Keratinocyte (primary cell): ENCODE measurements at regions not wholly inside any gene's neighbourhood (a gene's known extent, or its start where the extent isn't known, plus 50 kb on each side); places are given as distances from the start of the nearest gene placed in this dataset.
A peak's percentile ranks its signal among the peaks of the same experiment; 100 is the strongest.

Source experiments
- DNase-seq: peaks from one replicate; pipeline ENCODE4 v3.0.0-alpha.2; 2011; ENCODE audit warnings: low read depth, missing footprints, low spot score
- FAIRE-seq: peaks from 2 replicates; lab custom pipeline; 2011; peaks lifted over from hg19 to GRCh38; lab: Jason Lieb, UNC
- H2AFZ ChIP-seq: 2 replicates; pipeline ENCODE4 v1.6.0; 2012; ENCODE audit warnings: low read length, control low read depth, inconsistent platforms; ENCODE audit not compliant: control insufficient read depth
- H3K27ac ChIP-seq: 2 replicates; pipeline ENCODE4 v1.5.1; 2011; ENCODE audit warnings: low read length; ENCODE audit not compliant: control insufficient read depth, insufficient read depth
- H3K27me3 ChIP-seq: 3 replicates; pipeline ENCODE4 v1.6.0; 2011; ENCODE audit warnings: low read length; ENCODE audit not compliant: control insufficient read depth, insufficient read depth; ENCODE audit errors: extremely low read depth
- H3K36me3 ChIP-seq, 2 experiments: 2 replicates in 1 of 2; 3 replicates in 1 of 2; pipeline ENCODE4 v1.5.1; 2011; ENCODE audit warnings: low read length in 2 of 2, mild to moderate bottlenecking in 1 of 2; ENCODE audit not compliant: control insufficient read depth in 2 of 2, insufficient read depth in 2 of 2; ENCODE audit errors: extremely low read depth in 1 of 2
- H3K4me1 ChIP-seq: 3 replicates; pipeline ENCODE4 v1.5.1; 2011; ENCODE audit warnings: low read length; ENCODE audit not compliant: control insufficient read depth, insufficient read depth; ENCODE audit errors: extremely low read depth
- H3K4me2 ChIP-seq: 3 replicates; pipeline ENCODE4 v1.6.0; 2011; ENCODE audit warnings: low read depth, low read length; ENCODE audit not compliant: control insufficient read depth, insufficient read depth; ENCODE audit errors: extremely low read depth
- H3K4me3 ChIP-seq, 3 experiments: fragments of 200-600 bp in 1 of 3; sonication (generic) in 1 of 3; 2 replicates in 2 of 3; 3 replicates in 1 of 3; pipeline ENCODE4 v1.5.1; 2011 to 2016; ENCODE audit warnings: low read length in 3 of 3, mild to moderate bottlenecking in 3 of 3, control low read depth in 2 of 3, inconsistent platforms in 1 of 3, low read depth in 1 of 3, mixed read lengths in 1 of 3, mixed run types in 1 of 3, moderate library complexity in 1 of 3; ENCODE audit not compliant: control insufficient read depth in 2 of 3, insufficient read depth in 2 of 3; ENCODE audit errors: extremely low read depth in 1 of 3
- H3K79me2 ChIP-seq: 2 replicates; pipeline ENCODE4 v1.6.0; 2012; ENCODE audit warnings: low read length; ENCODE audit not compliant: control insufficient read depth, insufficient read depth
- H3K9ac ChIP-seq: 3 replicates; pipeline ENCODE4 v1.6.0; 2011; ENCODE audit warnings: low read length; ENCODE audit not compliant: control insufficient read depth, insufficient read depth; ENCODE audit errors: extremely low read depth
- H3K9me1 ChIP-seq: 3 replicates; pipeline ENCODE4 v1.6.0; 2011; ENCODE audit warnings: low read length; ENCODE audit not compliant: control insufficient read depth, insufficient read depth; ENCODE audit errors: extremely low read depth
- H3K9me3 ChIP-seq: 2 replicates; pipeline ENCODE4 v1.5.1; 2012; ENCODE audit warnings: low read depth, low read length; ENCODE audit not compliant: control insufficient read depth
- H4K20me1 ChIP-seq: 3 replicates; pipeline ENCODE4 v1.6.0; 2011; ENCODE audit warnings: low read length; ENCODE audit not compliant: control insufficient read depth, insufficient read depth; ENCODE audit errors: extremely low read depth
- CTCF ChIP-seq, 3 experiments: IDR thresholded peaks in 1 of 3; conservative IDR thresholded peaks in 1 of 3; optimal IDR thresholded peaks in 1 of 3; 2 replicates in 2 of 3; 3 replicates in 1 of 3; pipeline versions ENCODE3 to v1.5.1; 2011; ENCODE audit warnings: low read length in 3 of 3, mild to moderate bottlenecking in 3 of 3, moderate library complexity in 2 of 3, control low read depth in 1 of 3, inconsistent platforms in 1 of 3; ENCODE audit not compliant: insufficient read depth in 2 of 3; ENCODE audit errors: extremely low read depth in 1 of 3
- EZH2 ChIP-seq: IDR thresholded peaks from one replicate; pipeline ENCODE4 v1.6.1; 2012; ENCODE audit warnings: inconsistent platforms, mild to moderate bottlenecking, low read length, moderate library complexity
- dilution Hi-C: fragments of 300-500 bp; cut with MboI; formaldehyde crosslinking; loops from one replicate; pipeline ENCODE4 v1.7.0; 2020; ENCODE audit warnings: low sequenced_read_pairs; ENCODE audit not compliant: extremely low pct_ligation_motif_present

GRCh38 chr1:208450958-208451357 is 206.8 kb upstream of the PLXNA2 start:
- no peaks in the 10 kb centered on the region for H3K79me2 ChIP-seq
- H3K27ac ChIP-seq, result no peak overlapping the region
- H3K9me3 ChIP-seq, result no peaks in the 10 kb centered on the region
- dilution Hi-C loops, result no loop called here
- no peak overlapping the region for H2AFZ ChIP-seq
- no peak for TF ChIP-seq CTCF (optimal IDR thresholded peaks at IDR 0.05 in 1 of 3, IDR thresholded peaks at IDR 0.05 in 1 of 3, conservative IDR thresholded peaks at IDR 0.05 in 1 of 3; ENCODE audit: extremely low read depth in 1 of 3, insufficient read depth in 2 of 3, low read length in 3 of 3)
- TF ChIP-seq EZH2, result no peak
- DNase-seq (no peak), FAIRE-seq (no peak)
- peaks cover 1% of the 10 kb centered on the region for H3K4me1 ChIP-seq
- H3K4me2 ChIP-seq, result no peak overlapping the region
- H3K9me1 ChIP-seq, result no peaks in the 10 kb centered on the region
- no peak overlapping the region for H3K4me3 ChIP-seq
- no peaks in the 10 kb centered on the region for H3K27me3 ChIP-seq
- H4K20me1 ChIP-seq, result no peaks in the 10 kb centered on the region
- no peaks in the 10 kb centered on the region for H3K36me3 ChIP-seq
- no peak overlapping the region for H3K9ac ChIP-seq

- no peak for TF ChIP-seq EZH2
- no peak for TF ChIP-seq CTCF (optimal IDR thresholded peaks at IDR 0.05 in 1 of 3, IDR thresholded peaks at IDR 0.05 in 1 of 3, conservative IDR thresholded peaks at IDR 0.05 in 1 of 3; ENCODE audit: extremely low read depth in 1 of 3, insufficient read depth in 2 of 3, low read length in 3 of 3)
- H4K20me1 ChIP-seq, result no peaks in the 10 kb centered on the region
- H3K4me2 ChIP-seq, result no peak overlapping the region
- H3K9me1 ChIP-seq, result no peaks in the 10 kb centered on the region
- no peak overlapping the region for H3K27ac ChIP-seq
- DNase-seq (no peak), FAIRE-seq (peak; percentile 58)
- no peaks in the 10 kb centered on the region for H3K4me1 ChIP-seq
- no peaks in the 10 kb centered on the region for H3K79me2 ChIP-seq
- no peaks in the 10 kb centered on the region for H3K9me3 ChIP-seq
- no peaks in the 10 kb centered on the region for H3K27me3 ChIP-seq
- no peak overlapping the region for H3K9ac ChIP-seq
- dilution Hi-C loops, result no loop called here
- H3K4me3 ChIP-seq, result no peak overlapping the region
- H2AFZ ChIP-seq, result no peak overlapping the region
- H3K36me3 ChIP-seq, result no peaks in the 10 kb centered on the region
Measured at GRCh38 chr1:208455821-208456220, 211.6 kb upstream of the PLXNA2 start.
